IPS-18a (cell line): ENCODE measurements at regions not wholly inside any gene's neighbourhood (a gene's known extent, or its start where the extent isn't known, plus 50 kb on each side); places are given as distances from the start of the nearest gene placed in this dataset.
"Not testable (repeated sequence)": the region's sequence is repeated elsewhere in the genome, so short reads cannot be mapped to it uniquely, and the experiment has no call there.

Experiments
- H3K27ac ChIP-seq: one replicate; pipeline ENCODE4 v1.5.1; 2013; ENCODE audit warnings: low read length
- H3K27me3 ChIP-seq: one replicate; pipeline ENCODE4 v1.6.1; 2013; ENCODE audit warnings: mild to moderate bottlenecking, low read length; ENCODE audit not compliant: control insufficient read depth, insufficient read depth
- H3K36me3 ChIP-seq: one replicate; pipeline ENCODE4 v1.6.1; 2013; ENCODE audit warnings: low read depth, low read length; ENCODE audit not compliant: control insufficient read depth
- H3K4me1 ChIP-seq: one replicate; pipeline ENCODE4 v1.6.1; 2013; ENCODE audit warnings: low read depth, low read length; ENCODE audit not compliant: control insufficient read depth
- H3K4me3 ChIP-seq: one replicate; pipeline ENCODE4 v1.5.1; 2013; ENCODE audit warnings: low read length
- H3K9ac ChIP-seq: one replicate; pipeline ENCODE4 v1.6.1; 2013; ENCODE audit warnings: mild to moderate bottlenecking, low read length, moderate library complexity
- H3K9me3 ChIP-seq: one replicate; pipeline ENCODE4 v1.6.1; 2013; ENCODE audit warnings: low read depth, low read length; ENCODE audit not compliant: control insufficient read depth

DNA sequence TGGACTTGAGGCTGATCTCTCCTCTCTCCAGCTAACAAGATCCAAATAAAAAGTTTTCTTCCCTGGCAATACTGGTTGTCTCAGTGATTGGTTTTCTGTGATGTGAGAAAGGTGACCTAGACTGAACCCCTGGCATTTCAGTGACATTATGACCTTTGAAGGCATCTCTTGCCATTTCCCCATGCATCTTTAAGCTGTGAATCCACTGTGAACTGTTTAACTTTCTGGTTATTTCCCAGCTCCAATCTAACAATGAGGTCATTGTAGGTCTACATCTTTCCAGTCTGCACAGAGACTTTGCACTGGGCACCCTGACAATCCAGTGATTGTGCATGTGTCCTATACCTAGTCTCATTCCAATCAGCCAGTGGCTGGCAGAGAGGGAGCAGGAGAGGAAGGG lies 155.9 kb upstream of the NUDT4 start:
- Histone ChIP-seq H3K4me3 (no peak overlapping the region), H3K9ac (no peak overlapping the region), H3K36me3 (no peaks in the 10 kb centered on the region), H3K27me3 (no peaks in the 10 kb centered on the region), H3K27ac (no peak overlapping the region), H3K4me1 (peaks cover 14% of the 10 kb centered on the region), H3K9me3 (no peaks in the 10 kb centered on the region)

DNA sequence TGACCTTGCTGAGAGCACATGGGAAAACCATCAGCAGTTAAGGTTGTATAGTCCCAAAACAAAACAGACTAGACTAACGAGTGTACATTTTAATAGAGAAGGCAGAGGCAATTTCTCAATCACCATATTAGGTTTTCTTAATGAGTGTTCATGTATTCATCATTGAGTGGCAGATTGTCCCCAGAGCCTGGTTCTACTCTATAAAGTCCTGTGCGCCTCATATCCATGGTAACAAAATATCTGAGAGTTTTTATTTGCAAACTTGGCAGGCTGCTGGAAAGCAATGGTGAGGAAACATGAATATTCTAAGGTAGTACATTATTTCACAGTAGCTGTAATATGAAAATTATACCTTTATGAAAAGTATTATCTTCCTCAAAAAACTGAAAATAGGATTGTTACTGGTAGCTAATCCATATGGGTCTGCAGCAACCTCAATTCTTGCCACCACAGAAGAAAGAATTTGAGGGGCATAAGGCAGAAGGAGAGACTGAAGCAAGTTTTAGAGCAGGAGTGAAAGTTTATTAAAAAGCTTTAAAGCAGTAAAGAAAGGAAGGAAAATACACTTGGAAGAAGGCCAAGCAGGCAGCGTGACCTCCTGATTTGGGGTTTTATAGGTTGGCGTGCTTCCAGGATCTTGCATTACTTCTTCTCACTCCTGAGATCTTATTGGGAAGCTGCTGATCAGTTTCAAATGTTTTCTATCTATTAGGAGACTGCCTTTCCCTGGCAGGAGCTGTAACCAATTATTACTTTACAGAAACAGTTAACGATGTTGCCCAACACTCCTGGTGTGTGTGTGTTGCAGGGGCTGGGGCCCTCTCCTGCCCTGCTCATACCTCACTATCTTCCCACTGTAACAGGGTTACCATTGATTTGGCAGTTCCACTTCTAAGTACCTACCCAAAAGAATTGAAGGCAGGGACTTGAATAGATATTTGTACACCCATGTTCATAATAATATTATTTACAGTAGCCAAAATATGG lies 154.0 kb upstream of the NUDT4 start:
- no peaks in the 10 kb centered on the region for H3K36me3 ChIP-seq
- no peak overlapping the region for H3K4me3 ChIP-seq
- H3K27me3 ChIP-seq = no peaks in the 10 kb centered on the region
- peaks cover 14% of the 10 kb centered on the region for H3K4me1 ChIP-seq
- no peak overlapping the region for H3K9ac ChIP-seq
- H3K9me3 ChIP-seq = peaks cover 7% of the 10 kb centered on the region
- no peak overlapping the region for H3K27ac ChIP-seq

DNA sequence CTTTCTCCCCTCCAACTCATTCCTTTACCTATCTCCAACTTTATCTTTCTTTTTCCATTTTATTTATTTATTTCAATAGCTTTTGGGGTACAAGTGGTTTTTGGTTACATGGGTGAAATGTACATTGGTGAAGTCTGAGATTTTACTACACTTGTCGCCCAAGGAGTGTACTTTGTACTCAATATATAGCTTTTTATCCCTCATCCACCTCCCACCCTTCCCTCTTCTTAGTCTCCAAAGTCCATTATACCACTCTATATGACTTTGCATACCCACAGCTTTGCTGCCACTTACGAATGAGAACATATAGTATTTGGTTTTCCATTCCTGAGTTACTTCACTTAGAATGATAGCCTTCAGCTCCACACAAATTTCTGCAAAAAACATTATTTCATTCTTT lies 152.6 kb upstream of the NUDT4 start:
- Histone ChIP-seq H3K27me3 (no peaks in the 10 kb centered on the region), H3K27ac (no peak overlapping the region), H3K9ac (no peak overlapping the region), H3K9me3 (peaks cover 7% of the 10 kb centered on the region), H3K36me3 (no peaks in the 10 kb centered on the region), H3K4me1 (peaks cover 12% of the 10 kb centered on the region), H3K4me3 (no peak overlapping the region)

DNA sequence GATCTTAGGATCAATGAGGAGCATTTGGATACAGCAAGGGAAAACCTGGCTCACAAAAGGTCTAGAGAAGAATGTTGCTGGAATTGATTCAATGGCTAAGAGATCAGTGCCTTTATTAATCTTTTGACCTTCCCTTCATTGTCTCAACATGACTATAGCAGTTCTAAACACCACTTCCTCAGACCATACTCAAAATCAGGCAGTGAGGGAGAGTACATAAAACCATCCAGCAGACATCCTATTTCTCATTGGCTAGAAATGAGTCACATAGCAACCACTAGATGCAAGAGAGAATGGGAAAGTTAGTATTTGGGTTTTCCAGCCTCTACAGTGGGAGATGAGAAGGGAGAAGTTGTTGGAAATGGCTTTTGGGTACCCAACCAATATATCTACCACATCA lies 151.4 kb upstream of the NUDT4 start:
- Histone ChIP-seq H3K36me3 (no peaks in the 10 kb centered on the region), H3K4me3 (no peak overlapping the region), H3K27me3 (no peaks in the 10 kb centered on the region), H3K9me3 (peaks cover 7% of the 10 kb centered on the region), H3K9ac (no peak overlapping the region), H3K27ac (no peak overlapping the region), H3K4me1 (peaks cover 6% of the 10 kb centered on the region)

DNA sequence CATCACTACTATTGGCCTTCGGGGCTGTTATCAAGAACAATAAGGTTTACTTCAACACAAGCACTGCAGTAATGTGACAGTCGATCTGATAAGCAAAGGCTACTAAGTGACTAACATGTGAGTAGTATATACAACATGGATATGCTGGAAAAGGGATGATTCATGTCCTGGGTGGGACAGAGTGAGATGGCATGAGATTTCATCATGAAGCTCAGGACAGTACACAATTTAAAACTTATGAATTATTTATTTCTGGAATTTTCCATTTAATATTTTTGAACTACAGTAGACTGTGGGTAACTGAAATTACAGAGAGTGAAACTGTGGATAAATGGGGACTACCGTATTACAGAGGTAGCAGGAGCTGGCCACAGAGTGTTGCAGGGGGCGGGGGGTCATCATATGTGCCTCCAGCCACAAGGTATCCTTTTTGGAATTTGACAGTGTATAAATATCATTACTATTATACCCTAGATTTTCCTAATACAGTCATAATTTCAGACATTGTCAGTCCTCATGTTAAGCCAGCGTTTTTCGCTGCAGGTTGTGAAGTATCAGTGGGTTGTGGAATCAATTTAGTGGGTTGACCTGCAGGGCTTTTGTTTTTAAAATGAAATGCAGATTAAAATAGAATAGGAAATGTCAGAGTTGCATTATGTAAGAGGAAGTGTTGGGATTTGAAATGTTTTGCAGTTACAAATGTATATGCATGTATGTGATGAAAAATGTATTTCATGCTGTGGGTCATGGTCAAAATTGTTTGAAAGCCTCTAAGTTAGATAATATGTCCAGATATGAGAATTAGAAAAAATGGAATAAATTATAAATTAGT lies 148.0 kb upstream of the NUDT4 start:
- H3K36me3 ChIP-seq = no peaks in the 10 kb centered on the region
- peaks cover 6% of the 10 kb centered on the region for H3K4me1 ChIP-seq
- no peak overlapping the region for H3K4me3 ChIP-seq
- no peak overlapping the region for H3K9ac ChIP-seq
- peaks cover 7% of the 10 kb centered on the region for H3K9me3 ChIP-seq
- H3K27ac ChIP-seq = no peak overlapping the region
- H3K27me3 ChIP-seq = no peaks in the 10 kb centered on the region

DNA sequence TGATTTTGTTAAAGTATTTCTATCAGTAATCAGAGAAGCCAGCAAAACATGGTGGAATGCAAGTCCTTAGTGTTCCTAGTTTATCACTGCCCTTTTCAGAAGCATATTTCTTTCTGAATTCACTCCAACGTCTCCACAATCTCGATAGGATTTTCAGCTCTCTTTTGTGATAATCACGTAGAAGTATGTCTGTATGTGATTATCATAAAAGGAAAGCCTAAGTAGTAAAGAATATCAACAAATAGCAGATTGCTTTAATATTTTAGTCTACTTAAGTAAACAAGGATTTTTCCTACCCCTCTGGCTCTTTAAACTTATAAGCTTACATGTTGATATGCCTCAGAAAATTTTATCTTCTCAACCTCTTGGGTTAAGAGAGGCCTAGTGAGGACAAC lies 147.4 kb upstream of the NUDT4 start:
- Histone ChIP-seq H3K4me1 (peaks cover 6% of the 10 kb centered on the region), H3K27ac (no peak overlapping the region), H3K36me3 (no peaks in the 10 kb centered on the region), H3K9ac (no peak overlapping the region), H3K27me3 (no peaks in the 10 kb centered on the region), H3K9me3 (peaks cover 7% of the 10 kb centered on the region), H3K4me3 (no peak overlapping the region)

DNA sequence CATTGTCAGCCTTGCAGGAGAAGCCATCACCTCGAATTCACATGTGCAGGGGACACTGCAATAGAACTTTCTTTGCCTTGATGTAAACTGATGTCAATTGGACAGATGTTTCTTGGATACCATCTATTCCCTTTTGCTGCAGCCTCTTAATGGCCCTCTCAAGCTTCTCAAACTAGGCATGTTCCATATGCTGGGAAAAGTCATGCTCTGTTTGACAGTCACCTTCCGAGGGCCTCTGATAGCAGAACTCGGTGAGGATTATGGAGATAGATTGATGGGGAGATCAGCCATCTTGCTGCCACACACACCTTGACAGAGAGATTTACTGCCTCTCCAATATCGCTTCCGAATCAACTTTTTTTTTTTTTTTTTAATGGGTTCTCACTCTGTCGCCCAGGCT lies 145.8 kb upstream of the NUDT4 start:
- H3K9me3 ChIP-seq = peaks cover 7% of the 10 kb centered on the region
- no peaks in the 10 kb centered on the region for H3K27me3 ChIP-seq
- H3K36me3 ChIP-seq = no peaks in the 10 kb centered on the region
- H3K27ac ChIP-seq = no peak overlapping the region
- H3K4me1 ChIP-seq = peaks cover 6% of the 10 kb centered on the region
- no peak overlapping the region for H3K4me3 ChIP-seq
- H3K9ac ChIP-seq = no peak overlapping the region

DNA sequence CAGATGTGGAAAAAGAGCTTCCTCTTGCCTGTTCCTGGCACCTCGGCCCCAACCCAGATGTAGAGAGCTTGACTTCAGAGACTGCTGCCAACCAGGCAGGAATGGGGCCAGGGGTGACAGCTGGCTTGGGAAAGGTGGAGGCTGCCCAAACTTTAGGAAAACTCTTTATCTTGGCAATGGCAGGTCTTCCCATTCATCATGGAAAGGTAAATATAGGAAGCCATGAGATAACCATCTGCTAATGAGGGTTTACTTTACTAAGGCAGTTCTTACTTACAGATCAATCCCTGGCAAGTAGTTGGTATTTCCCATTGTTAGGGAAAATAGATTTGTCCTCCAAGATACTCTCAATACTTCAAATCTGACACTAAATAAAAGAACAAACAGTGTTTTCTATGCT lies 143.1 kb upstream of the NUDT4 start:
- no peaks in the 10 kb centered on the region for H3K9me3 ChIP-seq
- no peaks in the 10 kb centered on the region for H3K36me3 ChIP-seq
- H3K27ac ChIP-seq = no peak overlapping the region
- no peak overlapping the region for H3K4me3 ChIP-seq
- no peaks in the 10 kb centered on the region for H3K27me3 ChIP-seq
- peaks cover 6% of the 10 kb centered on the region for H3K4me1 ChIP-seq
- no peak overlapping the region for H3K9ac ChIP-seq

DNA sequence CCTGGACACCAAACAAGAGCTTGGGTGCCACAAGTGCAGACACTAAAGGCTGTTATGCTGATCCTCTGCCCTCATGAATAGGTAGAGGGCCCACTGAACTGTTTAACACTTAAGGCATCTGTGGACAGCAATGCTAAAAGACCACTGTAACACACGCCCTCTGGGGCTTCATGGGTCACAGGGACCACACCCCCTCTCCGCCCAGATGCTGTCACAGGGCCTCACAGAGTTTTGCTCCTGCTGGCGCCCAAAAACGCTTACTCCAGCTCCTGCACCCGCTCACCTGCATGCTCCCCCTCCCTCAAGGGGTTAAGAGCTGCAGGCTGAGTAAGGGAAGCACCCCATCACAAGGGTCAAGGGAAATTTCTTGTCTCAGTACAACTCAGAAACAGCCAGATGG lies 141.8 kb upstream of the NUDT4 start:
- no peaks in the 10 kb centered on the region for H3K9me3 ChIP-seq
- no peak overlapping the region for H3K4me3 ChIP-seq
- no peaks in the 10 kb centered on the region for H3K36me3 ChIP-seq
- H3K27ac ChIP-seq = no peak overlapping the region
- H3K9ac ChIP-seq = no peak overlapping the region
- H3K27me3 ChIP-seq = no peaks in the 10 kb centered on the region
- H3K4me1 ChIP-seq = no peaks in the 10 kb centered on the region

GRCh38 chr12:93237235-93237915 lies 140.3 kb upstream of the NUDT4 start:
- Histone ChIP-seq H3K27ac (no peak overlapping the region), H3K27me3 (no peaks in the 10 kb centered on the region), H3K4me1 (no peaks in the 10 kb centered on the region), H3K4me3 (no peak overlapping the region), H3K36me3 (no peaks in the 10 kb centered on the region), H3K9ac (no peak overlapping the region), H3K9me3 (no peaks in the 10 kb centered on the region)

- not testable (repeated sequence) for H3K27ac ChIP-seq, H3K4me3 ChIP-seq, H3K9ac ChIP-seq, H3K27me3 ChIP-seq, H3K4me1 ChIP-seq, H3K9me3 ChIP-seq, H3K36me3 ChIP-seq
Observed at GRCh38 chr12:93238512-93239262, 139.0 kb upstream of the NUDT4 start.
